Fibroblast of upper back skin (primary cell): ENCODE measurements at regions not wholly inside any gene's neighbourhood (a gene's known extent, or its start where the extent isn't known, plus 50 kb on each side); places are given as distances from the start of the nearest gene placed in this dataset.

ENCODE experiments used
- DNase-seq: peaks from one replicate; pipeline ENCODE4 v3.0.0-alpha.2; 2013

DNA sequence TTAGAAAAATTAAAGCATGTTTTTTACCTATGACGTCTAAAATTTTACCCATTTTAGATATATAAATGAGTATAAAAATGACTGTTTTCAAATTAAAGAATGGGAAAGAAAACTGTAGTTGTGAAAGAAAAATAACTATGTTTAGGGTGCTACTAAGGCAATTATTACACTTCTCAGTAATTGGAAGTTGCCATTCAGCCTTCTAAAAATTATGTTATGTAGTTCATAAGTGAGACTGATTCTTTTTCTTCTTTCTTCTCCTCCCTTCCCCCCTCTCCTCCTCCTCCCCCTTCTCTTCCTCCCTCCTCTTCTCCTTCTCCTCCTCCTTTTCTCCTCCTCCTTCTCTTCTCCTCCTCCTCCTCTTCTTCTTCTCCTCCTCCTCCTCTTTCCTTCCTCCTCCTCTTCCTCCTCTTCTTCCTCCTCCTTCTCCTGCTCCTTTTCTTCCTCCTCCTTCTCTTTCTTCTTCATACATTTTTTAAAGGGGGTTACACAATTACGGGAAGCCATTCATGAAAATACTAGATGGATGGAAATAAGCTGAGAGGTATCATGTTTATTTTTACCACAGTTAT, 223.6 kb downstream of the CETN3 start:
- no peak for DNase-seq

DNA sequence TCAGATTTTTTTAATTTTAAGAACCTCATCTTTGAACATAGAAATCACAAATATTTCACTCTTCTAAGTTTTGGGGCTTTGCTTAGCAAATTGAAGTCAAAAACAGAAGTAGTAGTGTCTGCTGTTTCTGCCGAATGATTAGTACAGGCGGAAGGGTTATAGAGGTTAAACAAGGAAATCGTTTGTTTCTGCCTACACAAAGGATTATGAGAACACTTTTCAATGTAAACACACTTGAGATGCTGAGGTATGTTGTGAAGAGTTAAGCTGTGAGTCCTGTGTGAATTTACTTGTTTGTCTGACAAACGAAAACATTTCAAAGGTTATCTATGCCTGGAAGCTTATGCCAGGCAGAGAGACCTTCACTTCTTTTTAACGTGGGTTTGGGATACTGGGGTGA, 224.8 kb downstream of the CETN3 start:
- DNase-seq = no peak

DNA sequence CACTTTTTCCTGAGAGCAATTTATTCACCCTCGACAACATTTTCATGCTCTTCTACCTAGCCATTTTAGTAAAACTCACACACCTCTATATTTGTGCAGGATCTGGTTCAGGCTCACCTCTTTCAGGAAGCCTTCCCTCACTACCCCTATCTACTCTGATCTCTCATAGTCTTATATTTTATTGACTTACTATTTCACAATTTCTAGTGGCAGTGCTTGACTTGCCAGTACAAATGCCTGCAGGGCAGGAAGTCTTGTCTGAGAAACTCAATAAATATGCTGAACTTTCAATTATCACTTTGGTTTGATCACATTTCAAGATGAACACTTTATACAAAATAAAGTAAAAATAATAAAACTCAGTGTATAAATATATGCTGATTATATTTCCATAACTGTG, 226.8 kb downstream of the CETN3 start:
- DNase-seq = no peak

DNA sequence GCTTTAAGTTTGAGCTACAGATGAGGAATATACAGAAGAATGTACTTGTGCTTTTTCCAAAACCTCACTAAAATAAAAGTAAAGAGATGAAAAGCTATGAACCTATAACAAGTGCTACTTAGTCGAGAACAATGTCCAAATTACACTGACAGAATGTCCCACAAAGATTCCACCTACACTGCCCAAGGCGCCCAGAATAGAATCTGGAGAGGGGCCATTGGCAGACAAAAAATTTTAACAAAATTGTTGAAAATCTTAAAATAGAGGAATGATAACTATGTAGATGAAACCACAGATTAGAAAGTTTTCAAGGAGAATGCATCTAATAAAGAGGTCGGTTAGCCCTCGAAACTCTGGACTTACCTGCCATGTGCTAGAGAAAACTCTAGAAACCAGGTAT, 235.3 kb downstream of the CETN3 start:
- DNase-seq = peak; percentile 20

DNA sequence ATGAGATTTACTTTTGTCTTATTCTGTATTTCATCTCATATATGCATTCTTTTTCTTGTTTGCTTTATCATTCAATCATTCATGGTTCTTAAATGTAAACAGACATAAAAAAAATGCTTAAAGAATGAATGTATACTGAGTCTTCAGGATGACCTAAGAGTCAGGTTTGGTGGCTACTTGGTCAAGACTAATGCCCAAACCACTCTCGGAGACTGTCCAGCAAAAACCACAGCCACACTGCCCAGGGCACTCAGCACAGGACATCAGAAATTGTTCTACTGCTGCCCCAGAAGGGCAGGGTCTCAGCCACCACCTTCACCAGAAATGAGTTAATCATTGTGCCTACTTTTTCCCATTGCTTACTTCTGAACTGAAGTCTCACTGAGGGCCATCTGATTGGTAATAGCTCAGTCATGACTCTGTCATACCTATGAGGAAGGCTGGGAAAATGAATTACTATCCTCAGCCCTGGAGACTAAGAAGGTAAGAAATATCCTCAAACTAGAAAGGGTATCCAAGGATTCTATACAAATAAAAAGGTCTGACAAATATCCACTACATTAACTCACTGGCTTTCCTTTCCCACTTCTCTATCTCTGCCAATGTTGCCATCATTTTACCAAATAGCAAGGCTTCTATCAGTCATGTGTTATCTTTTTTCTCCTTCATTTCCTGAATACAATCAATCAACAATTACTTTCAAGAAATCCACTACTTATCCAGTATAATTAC, 236.1 kb downstream of the CETN3 start:
- DNase-seq = peak; percentile 14

DNA sequence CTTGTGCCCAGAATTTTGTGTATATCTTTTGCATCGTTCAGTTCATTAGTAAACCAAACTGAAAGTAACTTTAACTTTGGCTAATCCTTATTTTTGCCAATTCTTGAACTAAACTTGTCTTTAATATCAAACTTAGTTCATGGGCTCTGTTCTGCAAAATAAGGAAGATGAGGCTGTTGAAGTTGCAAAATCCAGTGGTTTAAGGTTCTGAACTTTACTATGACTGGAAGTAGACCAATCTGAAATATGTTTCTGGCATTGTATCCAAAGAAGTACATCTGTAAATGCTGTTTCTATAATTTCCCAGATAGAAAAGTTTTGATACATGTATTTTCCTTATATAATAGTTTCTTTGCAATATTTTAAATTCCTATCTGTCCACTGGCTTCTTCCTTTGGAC, 238.1 kb downstream of the CETN3 start:
- DNase-seq = peak; percentile 9

DNA sequence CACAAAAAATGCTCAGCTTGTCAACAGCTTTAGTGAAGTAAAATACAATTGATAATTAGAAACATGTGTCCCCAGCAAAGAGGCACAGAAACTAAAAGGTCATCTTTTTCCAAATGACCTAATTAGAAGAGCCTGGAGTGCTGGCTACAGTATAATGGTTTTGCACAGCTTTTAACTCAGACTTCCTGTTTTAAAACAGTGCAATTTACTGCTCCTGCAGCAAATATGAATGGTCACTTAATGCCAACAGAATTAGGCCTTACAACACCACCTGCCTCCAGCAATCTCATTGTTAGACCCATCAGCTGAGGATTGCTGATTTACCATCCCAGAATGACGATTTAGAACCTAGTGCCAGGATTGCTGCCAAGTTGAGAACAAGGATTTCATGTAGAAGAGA, 239.3 kb downstream of the CETN3 start:
- peak; percentile 28 for DNase-seq

DNA sequence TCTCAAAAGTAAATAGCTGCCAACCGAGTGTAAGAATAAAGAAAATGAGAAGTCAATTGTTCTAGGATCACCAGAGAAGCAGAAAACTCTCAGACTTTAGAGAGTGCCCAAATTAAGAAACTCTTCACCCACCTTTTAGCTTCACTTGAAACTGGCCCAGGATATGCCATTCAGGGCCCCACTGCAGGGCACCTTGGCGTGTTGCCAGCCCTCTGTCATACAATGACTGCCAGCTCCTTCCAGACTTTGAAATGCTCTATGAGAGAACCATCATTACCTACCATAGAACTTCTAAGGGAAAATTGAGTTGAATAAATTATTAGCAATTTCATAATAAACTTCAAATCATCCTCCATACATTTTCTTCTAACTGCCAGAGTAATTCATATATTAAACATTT, 240.5 kb downstream of the CETN3 start:
- no peak for DNase-seq

DNA sequence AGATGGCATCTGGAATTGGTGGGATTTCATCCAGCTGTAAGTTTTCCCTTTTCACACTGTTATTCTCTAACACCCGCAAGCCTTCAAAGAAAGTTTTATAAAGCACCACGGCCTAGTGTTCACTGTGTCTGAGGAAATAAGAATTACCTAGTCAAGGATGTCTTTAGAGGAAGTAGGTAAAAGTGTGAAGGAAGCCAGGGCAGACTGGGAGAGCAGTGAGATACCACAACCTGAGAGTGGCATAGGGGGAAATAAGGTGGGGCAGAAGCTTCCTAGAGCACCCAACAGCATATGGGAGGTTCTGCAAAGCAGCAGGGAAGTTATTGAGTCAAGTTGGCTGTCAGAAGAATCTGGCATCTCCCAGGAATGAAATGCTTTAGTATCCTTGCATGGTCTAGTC, 241.2 kb downstream of the CETN3 start:
- DNase-seq = no peak

DNA sequence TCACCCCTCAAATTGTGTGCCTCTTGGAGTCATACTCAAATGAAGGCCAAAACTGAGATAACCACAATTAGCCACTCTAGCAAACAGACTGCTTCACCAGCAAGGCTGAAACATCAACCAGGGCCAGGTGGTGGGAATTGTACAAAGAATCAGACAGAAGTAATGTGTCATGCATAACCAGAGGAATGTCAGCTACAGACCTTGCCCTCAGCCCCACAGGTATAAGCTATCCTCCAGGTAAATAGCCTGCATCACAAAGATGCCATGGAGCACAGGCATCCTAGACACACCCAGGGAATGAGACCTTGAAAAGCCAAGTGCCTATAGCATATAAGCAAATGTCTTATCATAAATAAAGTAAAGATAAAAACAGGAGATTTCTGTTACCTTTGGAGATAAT, 242.7 kb downstream of the CETN3 start:
- no peak for DNase-seq

DNA sequence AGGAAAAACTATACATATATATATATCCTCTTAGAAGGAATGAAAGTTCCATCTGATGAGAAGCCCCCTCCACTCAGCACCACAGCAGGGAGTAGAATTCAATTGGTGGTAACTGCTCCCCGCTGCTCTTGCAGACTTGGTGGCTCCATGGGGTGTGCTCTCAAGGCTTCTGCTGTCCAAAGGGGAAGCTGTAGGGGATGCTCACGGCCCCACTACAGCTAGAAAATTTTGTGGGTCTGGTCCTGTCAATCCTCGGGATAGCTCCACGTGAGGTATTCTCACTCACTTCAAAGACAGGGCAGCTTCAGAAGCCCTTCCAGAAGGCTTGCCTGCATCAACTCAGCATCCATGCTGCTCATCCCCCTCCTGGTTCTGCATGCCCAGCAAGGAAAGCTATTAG, 247.2 kb downstream of the CETN3 start:
- no peak for DNase-seq

DNA sequence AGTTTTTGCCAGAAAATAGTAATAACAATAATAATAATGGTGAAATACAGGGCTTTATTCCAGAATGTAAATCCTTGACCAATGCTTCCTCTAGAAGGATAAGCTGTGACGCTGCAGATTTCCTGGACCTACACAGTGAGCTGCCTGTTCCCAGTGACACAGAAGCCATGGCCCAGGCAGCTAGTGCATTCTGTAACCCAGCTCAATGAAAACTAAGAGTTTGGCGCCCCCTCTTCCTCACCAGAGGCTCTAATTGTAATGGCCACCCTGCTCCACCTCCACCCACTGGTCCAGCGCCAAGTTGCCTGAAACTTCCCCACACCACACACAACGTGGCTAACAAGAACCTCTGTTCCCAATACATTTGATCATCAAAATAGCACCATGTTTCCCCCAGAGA, 248.1 kb downstream of the CETN3 start:
- peak; percentile 64 for DNase-seq

DNA sequence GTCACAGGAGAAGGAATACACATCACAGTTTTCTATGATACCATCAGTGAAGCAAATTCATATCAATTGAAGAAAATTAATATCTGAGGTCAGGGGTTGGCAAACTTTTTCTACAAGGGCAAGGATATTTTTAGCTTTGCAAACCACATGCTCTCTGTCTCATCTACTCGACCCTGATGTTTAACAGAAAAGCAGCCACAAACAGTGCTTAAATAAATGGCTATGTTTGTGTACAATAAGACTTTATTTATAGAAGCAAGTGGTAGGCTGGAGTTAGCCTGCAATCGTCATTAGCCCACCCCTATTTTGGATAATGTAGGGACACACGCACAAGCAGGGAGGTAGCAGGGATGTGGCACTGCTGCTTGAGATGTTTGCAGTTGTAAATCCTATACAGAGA, 251.4 kb downstream of the CETN3 start:
- DNase-seq = no peak

DNA sequence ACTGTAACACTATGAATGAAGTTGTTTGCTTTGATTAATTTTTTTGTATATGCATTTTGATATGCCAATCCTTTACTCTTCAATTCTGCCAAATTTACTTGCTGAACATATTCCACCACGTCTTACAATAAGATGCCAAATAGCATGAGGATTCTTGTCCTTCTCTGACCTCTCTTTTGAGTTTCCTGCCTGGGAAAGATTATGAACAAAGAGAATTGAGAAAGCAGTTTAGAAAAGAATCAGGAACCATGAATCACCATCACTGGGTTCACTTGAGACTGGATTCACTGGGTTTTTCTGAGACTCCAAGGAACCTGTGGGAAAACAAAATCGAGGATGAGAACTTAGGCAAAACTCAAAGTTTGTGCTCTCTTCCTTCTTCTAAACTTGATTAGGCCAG, 256.5 kb downstream of the CETN3 start:
- no peak for DNase-seq

DNA sequence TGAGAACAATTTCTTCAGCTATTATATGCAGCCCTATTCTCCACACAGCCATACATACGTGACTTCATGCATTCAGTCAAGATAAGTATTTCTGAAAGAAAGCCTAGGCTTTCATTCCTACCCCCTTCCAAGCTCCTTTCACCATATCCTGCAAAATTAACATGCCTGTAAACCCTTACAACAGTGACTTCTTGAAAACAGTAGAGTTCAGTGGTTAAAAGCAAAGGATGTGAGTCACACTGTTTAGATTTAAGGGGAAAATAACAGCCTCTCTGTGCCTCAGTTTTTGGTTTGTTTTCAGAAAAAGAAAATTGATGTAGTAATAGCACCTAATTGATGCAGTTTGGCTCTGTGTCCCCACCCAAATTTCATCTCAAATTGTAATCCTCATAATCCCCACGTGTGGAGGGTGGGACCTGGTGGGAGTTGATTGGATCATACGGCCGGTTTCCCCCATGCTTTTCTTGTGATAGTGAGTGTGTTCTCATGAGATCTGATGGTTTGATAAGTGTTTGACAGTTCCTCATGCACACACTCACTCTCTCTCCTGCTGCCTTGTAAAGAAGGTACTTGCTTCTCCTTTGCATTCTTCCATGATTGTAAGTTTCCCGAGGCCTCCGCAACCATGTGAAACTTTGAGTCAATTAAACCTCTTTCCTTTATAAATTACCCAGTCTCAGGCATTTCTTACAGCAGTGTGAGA, 264.8 kb downstream of the CETN3 start:
- DNase-seq = peak; percentile 43

DNA sequence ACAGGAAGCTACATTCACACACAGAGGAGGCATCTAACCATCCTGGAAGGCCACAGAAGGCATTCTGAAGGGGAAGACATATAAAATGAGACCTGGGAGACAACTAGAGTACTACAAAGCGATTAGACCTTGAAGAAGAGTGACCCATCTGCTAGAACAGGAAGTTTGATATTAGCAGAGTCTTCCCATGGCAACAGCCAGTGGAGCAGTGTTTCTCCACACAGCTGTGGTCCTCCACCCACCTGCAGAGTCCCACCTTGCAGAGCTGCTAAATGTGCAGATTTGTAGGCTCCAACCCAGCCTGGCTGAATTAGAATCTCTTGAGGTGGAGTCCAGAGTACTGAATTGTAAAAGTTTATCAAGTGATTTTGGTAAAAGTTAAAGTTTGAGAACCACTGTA, 267.0 kb downstream of the CETN3 start:
- DNase-seq = no peak

DNA sequence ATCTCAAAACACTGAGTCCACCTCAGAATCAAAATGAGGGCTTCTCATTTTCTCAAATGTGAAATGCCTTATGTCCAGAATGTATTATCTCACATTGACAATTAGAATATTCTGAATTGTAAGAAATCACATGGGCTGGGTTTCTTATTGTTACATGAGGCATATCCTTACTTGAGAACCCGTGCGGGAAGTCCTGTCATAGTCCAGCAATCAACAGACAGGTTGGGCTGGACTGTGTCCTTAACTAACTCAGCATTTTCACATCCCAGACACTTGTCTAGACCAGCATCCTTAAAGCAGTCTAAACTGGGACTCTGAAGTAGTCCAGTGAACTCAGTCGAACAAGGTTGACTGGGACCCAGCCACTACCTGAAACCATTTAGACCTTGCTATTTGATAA, 267.6 kb downstream of the CETN3 start:
- no peak for DNase-seq

DNA sequence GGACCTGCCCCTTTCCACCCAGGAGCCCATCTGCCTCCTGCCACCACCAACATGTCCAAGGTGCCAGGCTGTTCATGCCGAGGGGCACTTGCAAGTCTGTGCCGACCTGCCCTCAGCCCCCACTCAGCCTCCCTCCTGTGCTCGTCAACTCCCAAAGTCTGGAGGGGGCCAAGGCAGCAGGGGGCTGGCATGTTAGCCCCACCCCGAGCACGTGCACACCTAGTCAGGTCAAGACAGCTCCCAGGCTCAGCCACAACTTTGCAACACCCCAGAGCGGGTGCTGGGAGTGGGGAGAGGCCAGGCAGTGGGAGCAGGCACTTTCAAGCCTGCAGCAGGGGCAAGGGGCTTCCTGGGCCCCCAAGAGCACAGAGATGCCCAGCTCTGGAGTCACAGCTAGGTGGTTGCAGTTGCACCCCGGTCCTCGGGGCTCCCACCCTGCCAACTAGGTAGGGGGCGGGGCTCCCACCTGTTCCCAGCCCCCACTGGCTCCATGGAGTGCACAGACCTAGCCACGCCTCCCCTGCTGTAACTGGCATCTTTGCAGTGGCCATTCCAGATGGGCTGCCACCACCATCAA, 272.5 kb downstream of the CETN3 start:
- DNase-seq = no peak

DNA sequence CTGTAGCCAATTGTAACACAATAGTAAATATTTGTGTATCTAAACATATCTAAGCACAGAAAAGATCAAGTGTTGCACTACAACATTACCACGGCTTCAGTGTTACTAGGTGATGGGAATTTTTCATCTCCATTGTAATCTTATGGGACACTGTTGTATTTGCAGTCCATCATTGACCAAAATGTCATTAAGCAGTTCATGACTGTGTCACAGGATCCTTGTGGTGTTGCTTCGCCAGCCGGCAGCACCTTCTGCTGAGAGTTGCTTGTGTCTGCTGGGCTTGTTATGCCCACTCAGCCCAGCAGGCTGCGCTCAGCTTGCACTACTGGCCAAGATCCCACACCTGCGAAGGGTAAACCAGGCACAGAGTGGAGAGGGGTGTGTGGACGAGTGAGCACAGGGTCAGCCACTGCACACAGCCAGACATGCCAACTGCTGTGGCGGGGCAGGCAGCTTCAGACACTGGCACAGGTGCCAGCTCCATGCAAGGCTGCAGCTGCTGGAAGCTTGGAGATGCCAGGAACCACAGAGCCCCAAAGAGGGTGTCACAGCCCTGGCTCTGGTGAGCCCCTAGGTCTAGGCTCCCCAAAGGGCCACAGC, 273.7 kb downstream of the CETN3 start:
- no peak for DNase-seq

DNA sequence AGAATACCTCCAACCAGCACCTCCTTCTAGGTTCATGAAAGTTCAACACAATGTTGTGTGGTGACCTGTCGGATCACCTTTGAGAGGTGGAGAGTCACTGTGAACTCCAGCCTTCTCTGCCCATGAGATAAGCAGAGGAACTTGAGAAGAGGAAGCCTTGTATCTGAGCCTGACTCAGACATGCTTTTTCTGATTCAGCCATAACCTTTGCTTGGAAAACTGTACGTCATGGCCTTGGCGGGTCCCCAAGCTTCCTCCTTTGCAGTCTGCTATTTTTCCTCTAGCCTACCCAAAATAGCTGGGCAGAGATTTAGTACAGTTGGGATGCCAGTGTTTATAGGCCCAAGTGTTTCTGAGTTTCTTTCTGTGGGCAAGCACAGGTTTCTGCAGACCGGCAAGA, 274.7 kb downstream of the CETN3 start:
- DNase-seq = peak; percentile 40

DNA sequence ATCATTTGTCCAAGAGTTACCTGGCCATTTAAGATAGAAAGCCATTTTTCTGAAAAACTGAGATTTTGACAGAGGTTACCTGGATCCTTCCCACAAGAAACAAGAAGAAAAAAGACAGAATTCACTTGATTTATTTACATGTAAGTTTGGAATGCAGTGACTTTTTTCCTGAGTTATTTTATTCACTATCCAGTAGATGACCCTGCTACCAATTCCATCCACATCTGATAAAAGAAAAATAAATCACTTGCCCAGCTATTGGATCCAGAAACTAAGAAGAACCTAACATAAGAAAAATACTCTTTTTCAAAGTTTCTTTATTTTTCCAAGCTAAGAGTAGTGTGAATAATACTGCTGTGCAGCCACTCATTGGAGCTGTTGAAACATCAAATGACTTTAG, 275.2 kb downstream of the CETN3 start:
- DNase-seq = no peak

DNA sequence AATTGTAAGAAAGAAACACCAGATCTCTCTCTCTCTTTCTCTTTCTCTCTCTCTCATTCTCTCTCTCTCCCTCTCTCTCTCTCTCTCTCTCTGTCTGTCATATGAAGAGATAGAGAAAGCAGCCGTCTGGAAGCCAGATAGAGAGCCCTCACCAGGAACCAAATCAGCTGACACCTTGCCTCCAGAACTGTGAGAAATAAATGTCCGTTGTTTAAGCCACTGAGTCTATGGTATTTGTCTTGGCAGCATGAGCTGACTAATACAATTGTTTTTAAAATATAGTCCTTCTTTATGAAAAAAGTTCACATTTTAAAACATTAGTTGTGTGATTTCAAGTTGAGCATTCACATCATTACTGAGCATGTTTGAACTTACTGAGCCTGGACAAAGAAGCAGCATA, 275.6 kb downstream of the CETN3 start:
- DNase-seq = no peak

DNA sequence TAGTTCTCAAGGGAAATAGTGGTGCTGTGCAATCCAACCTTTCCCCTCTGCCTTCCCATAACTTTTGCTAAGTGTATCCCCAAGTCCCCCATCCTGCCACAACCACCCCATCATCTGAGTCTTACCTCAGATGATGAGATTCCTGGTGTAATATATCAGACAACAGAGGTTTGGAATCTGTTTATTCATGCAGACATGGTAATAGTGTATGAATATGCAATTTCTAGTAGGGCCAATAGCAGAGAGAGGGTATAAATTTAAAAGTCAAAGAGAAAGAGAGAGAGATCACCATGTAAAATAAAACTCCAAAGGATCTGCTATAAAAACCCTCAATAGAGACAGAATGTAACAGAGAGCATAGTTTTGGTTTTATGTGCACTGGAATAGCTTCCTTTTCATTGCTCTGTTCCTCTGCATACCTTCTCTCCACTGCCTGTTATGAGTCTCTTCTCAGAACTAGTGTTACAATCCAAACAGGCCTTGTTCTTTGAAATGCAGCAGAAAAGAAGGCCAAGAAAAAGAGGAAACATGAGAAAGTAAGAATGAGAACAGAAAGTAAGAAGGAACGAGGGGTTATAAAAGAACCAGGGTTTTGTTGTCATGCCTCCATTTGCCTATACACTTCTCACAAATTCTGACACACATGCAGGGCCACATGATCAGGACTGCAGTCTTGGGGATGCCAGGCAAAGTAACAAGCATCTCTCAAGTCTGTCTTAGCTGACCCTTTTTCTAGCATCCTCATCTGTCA, 278.0 kb downstream of the CETN3 start:
- DNase-seq = no peak
